ENCODE measurements at regions not wholly inside any gene's neighbourhood (a gene's known extent, or its start where the extent isn't known, plus 50 kb on each side); places are given as distances from the start of the nearest gene placed in this dataset.

- POLR2A ChIA-PET = no interaction called here
- no peak overlapping the region for H3K9ac ChIP-seq (ENCODE audit: low read length)
- no peak overlapping the region for H3K4me3 ChIP-seq (replicated peaks in 1 of 2; ENCODE audit: low read depth in 1 of 2, low read length in 2 of 2)
- H2AFZ ChIP-seq (ENCODE audit: low read depth, low read length, poor library complexity, severe bottlenecking) = no peak overlapping the region
- H3K9me3 ChIP-seq (ENCODE audit: control insufficient read depth in 1 of 2, insufficient read depth in 1 of 2, low read depth in 1 of 2, low read length in 2 of 2) = no peaks in the 10 kb centered on the region
- no peak overlapping the region for H3K4me2 ChIP-seq (ENCODE audit: low read length)
- intact Hi-C loops (cut with micrococcal nuclease) = no loop called here
- DNase-seq (ENCODE audit: low read depth, low spot score) (no peak), ATAC-seq (no peak)
- no peaks in the 10 kb centered on the region for H4K20me1 ChIP-seq (ENCODE audit: insufficient read depth)
- RAD21 ChIA-PET (ENCODE audit: low non-redundant PET in 1 of 2, low total read pairs in 2 of 2, uncharacterized antibody in 2 of 2, unreplicated experiment in 2 of 2) = no interaction called here
- no peaks in the 10 kb centered on the region for H3K79me2 ChIP-seq (ENCODE audit: insufficient read depth, low read length)
- H3K27ac ChIP-seq (ENCODE audit: low read depth, low read length) = no peak overlapping the region
- TF ChIP-seq SIN3A (IDR thresholded peaks at IDR 0.05; ENCODE audit: low read depth) = no peak
- TF ChIP-seq YY1 (IDR thresholded peaks at IDR 0.05; ENCODE audit: extremely low read depth, insufficient replicate concordance, low read depth, low read length) = no peak
- TF ChIP-seq POLR2AphosphoS5 (IDR thresholded peaks at IDR 0.05; ENCODE audit: low read depth, low read length) = no peak
- no peak for TF ChIP-seq ATF3 (IDR thresholded peaks at IDR 0.05)
- no peak for TF ChIP-seq FOSL1 (IDR thresholded peaks at IDR 0.05; ENCODE audit: low read depth)
- TF ChIP-seq TCF7L2 (IDR thresholded peaks at IDR 0.05; ENCODE audit: borderline replicate concordance, extremely low read depth, insufficient read depth, insufficient read length) = no peak
- TF ChIP-seq REST (IDR thresholded peaks at IDR 0.05; ENCODE audit: low read depth) = no peak
- TF ChIP-seq RAD21 (IDR thresholded peaks at IDR 0.05; ENCODE audit: low read depth) = no peak
- TF ChIP-seq ZBTB33 (IDR thresholded peaks at IDR 0.05; ENCODE audit: extremely low read depth, insufficient replicate concordance, low read length) = no peak
- no peak for TF ChIP-seq POLR2A (IDR thresholded peaks at IDR 0.05; ENCODE audit: borderline replicate concordance, extremely low read depth, insufficient read depth, insufficient read length)
- no peak for TF ChIP-seq SP1 (IDR thresholded peaks at IDR 0.05; ENCODE audit: low read depth)
- TF ChIP-seq EGR1 (IDR thresholded peaks at IDR 0.05; ENCODE audit: low read depth) = no peak
- no peak for TF ChIP-seq JUND (IDR thresholded peaks at IDR 0.05)
- TF ChIP-seq EZH2 (IDR thresholded peaks at IDR 0.05) = no peak
- TF ChIP-seq SRF (IDR thresholded peaks at IDR 0.05; ENCODE audit: low read depth) = no peak
- no peak for TF ChIP-seq ZFX (IDR thresholded peaks at IDR 0.05)
- TF ChIP-seq EZH2phosphoT487 (IDR thresholded peaks at IDR 0.05; ENCODE audit: borderline replicate concordance) = no peak
- TF ChIP-seq CTCF (IDR thresholded peaks at IDR 0.05 in 2 of 3, conservative IDR thresholded peaks at IDR 0.05 in 1 of 3; ENCODE audit: borderline replicate concordance in 1 of 3, insufficient read depth in 1 of 3, low read depth in 2 of 3, low read length in 2 of 3) = no peak
- TF ChIP-seq CEBPB (IDR thresholded peaks at IDR 0.05; ENCODE audit: low read depth) = no peak
- H3K4me1 ChIP-seq (ENCODE audit: control insufficient read depth in 1 of 2, insufficient read depth in 2 of 2, low read length in 2 of 2) = peaks cover 0 to 5% of the 10 kb centered on the region in 2 experiments; a peak in 2 of 4 replicates
- H3K36me3 ChIP-seq (ENCODE audit: control insufficient read depth in 1 of 2, insufficient read depth in 2 of 2, low read length in 2 of 2) = no peaks in the 10 kb centered on the region
- no peaks in the 10 kb centered on the region for H3K9me2 ChIP-seq (ENCODE audit: insufficient read depth)
- BruUV-seq (replicated peaks) = no TSS peak
- H3K27me3 ChIP-seq (ENCODE audit: insufficient read depth, low read length) = no peaks in the 10 kb centered on the region
- CTCF ChIA-PET = interaction anchor here (1.1 kb wide), 1 partner anchor 11 kb away, joined by 3 read pairs; no protein-coding TSS in a partner anchor
These were observed 73.2 kb downstream of the SLC25A47 start for GRCh38 chr14:100396266-100396795.

All from HCT116 (cell line).